ENCODE measurements at regions not wholly inside any gene's neighbourhood (a gene's known extent, or its start where the extent isn't known, plus 50 kb on each side); places are given as distances from the start of the nearest gene placed in this dataset.

DNA sequence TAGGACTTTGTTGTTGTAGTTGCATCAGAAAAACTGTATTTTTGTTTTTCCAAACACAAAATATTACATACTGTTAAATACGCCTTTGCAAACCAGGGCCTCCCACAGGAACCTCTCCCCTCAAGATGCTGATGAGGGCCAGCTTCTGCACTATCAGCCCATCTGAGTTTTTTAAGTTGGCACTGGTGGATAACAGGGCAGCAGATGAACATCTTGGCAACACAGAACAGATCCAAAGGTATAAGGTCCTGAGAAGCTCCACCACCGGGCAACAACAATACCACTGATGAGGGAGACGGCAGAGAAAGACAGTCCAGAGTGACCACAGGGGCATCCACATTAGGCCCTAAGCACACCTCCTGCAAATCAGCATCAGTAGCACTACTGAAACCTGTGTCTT, 177.7 kb downstream of the DLL1 start:
- no peak for DNase-seq

DNA sequence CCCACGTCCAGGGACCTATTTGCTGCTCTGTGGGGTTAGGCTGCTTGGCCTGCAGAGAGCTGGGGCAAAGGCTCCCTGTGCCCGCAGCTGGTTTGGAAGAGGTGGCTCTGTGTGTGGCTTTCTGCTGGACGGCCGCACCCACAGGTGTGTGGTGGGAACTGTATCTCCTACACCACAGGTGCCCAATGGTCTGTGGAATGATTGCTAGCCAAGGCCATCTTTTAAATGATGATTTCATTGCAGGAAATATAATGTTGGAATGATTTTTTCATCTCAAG, 178.4 kb downstream of the DLL1 start:
- no peak for DNase-seq

DNA sequence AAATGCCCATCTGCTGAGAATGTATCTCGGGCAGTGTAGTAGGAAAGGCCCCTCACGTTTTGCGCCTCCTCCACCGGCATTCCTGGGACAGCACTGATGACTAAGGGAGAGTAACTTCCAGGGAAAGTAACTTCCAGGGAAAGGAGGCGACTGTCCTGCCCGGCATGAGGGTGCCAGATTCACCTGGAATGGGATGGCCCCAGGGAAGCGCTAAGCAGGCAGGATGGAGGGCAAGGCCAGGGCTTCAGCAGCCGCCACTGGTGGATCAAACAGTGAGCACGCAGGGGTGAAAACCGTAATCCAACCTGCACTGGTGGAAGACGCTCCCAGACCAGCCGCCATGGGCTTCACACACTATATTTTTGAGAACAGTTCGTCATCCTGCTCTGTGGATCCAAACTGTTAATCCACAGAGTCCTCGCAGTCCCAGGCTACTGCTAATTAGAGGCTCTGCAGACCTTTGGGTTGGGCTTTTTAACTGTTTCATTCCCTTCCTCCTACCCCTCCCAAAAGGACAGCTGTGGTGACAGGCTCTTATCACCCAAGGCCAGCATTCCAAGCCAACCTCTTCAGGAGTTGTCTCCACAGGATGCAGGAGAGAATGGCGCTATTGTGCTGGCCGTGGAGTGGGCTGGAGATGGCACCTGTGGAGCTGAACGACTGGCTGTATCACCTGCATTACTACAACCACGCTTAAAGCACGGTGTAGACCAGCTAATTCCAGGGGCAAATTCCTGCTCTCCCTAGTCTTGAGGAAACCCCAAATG, 178.9 kb downstream of the DLL1 start:
- no peak for DNase-seq

DNA sequence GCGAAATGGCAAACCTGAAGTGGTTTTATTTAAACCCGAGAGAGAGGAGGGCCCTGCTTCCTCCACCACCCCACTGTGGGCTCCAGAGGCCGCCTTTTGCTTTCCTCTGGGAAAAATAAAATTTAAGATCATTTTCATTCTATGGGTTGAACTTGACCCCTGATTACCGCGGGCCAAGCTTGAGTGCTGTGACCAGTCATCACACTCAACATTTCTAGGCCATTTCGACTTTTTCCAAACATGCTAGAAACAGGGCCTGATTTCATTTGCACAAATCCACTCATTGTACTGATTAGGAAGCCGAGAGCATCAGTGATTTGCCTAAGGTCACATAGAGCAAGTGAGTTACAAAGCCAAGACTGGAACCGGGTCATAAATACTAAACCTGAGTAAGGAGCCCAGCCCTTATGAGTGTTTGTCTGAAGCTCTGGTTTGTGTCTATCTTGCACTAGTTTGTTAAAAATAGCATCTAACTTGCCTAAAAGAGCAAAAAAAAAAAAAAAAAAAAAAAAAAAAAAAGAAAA, 179.7 kb downstream of the DLL1 start:
- DNase-seq = no peak

DNA sequence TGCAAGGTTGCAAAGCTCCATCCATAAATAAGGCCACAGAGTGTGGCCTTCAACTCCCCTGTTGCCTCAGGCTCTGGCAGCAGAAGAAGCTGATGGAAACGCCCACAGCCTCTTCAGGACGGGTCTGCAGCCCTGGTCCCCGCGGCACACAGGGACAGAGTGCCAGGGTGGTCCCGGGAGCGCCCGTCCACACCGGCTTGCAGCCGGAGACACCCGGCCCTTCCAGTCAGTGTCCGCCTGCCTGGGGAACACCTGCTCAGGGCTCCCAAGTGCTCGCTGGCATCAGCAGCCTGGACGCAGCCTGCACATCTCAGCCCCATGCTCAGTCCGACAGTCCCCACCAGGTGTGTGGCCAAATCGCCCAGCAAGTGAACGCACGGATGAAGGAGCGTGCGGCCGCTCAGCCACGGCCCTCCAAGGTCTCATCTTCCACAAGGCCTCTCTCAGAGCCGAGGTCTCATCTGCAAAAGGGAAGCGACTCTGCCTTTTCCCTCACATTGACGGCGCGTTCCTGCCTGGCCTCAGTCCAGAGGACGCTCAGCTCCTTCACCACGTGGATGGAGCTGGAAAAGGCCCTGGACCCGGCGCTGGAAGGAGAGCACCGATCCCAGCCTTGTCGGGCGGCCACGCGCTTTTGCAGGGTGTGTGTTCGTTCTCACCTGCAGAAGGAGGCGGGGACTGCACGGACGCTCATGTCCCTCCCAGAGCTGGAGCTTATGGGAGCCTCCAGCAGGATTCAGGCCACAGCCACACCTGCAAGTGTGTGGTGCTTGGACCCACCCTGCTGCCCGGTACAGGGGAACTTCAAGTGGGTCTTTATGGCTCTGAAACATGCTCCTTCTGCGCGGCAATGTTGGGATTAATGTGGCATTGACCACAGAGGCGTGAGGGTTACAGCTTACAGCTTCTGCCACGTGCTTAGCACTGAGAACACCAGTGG, 180.4 kb downstream of the DLL1 start:
- no peak for DNase-seq

DNA sequence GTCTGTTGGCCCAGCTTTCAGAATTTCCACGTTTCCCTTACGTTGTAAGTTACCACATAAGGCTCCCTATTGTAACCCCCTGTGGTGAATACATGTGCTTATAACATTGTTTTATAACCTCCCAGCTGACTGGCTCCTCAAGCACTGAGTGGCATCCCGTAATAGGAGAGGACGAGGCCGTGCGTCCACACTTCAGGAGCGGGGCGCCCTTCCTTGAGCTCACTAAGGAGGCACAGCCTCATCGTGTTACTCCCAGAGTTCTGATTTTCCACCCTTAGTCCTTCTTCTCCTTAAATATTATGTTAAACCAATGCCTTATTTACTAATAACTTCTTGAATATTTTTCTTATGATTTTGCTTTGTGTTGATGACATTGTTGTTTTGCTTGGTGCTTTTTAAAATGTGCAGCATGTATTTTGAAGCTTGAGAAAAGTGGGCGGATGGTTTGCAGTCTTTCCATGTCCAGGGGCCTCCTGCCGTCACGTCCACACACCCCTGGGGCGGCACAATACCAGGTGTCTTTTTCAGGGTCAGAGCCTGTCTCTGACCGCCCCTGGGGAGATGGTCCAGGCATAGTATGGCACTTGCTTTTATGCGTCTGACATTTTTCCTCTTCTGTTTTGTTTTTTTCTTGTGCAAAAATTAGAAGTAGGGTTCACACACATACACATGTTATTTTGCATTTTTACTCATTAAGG, 181.8 kb downstream of the DLL1 start:
- DNase-seq = no peak

DNA sequence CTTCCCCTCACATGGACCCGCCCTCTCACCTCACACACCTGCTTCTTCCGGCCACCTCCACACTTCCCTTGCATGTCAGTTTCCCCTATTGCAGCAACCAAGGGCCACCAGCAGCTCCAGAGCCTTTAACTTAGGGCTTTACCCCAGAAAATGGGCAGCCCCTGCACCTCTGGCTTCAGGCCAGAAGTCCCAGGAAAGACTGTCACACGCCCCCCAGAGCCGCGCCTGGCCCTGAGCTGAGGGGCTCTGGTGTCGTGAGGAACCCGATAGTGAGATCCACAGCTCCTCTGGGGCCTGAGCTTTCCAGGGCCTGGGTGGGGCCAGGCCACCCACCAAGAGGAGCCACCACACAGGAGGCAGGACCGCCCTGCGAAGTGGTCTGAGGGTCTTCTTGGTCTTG, 182.4 kb downstream of the DLL1 start:
- DNase-seq = no peak

DNA sequence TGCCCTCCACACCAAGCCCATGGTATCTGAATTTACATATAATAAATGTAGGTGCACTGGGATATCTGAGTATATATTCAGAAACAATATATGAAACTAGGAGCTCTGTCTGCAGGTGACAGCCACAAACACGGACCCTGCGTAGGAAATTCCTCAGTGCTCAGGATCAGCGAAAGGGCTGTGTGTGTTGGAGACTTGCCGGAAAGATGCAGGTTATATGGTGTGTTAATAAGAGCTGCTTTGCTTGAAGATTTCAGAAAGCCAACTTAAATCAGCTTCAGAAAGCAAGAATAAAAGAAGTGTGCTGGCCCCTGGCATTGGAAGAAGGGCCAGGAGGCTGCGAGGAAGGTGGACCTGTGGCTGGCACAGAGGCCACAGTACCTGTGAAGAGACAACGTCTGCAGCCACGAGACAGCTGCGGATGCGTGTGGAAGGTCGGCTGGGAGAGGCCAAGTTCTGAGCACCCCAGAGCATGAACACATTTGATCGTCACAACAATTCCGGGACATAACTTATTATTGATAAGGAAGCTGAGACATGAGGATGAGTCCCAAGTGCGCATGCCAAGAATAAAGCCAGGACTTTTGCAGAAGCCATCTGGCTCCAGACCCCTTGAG, 183.2 kb downstream of the DLL1 start:
- DNase-seq = no peak

DNA sequence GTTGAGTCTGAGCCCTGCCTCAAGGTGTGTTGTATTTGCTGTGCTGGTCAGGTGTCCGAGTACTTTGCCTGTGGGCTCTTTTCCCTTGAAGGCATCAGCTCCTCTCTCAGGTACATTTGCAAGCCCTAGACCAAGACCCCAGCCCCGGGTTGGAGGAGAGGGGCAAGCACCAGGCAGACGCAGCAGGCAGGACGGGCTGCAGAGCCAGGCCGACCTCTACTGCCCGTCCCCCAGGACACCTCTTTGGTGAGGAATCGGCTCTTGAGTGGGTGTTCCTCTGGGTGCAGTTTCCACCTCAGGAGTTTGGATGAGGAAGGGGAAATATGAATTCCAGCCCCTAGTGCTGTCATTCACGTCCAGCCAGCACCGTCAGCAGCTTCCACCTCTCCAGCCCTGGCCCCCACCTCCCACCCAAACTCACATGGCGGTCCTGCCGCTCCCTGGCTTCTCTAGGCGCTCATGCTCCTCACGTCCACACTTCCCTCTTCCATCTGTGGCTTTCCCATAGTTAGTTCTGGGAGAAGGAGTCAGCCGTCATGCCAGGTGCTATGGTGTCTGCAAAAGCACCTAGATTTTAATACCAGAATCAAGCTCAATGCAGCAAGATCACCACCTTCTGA, 183.9 kb downstream of the DLL1 start:
- DNase-seq = no peak

DNA sequence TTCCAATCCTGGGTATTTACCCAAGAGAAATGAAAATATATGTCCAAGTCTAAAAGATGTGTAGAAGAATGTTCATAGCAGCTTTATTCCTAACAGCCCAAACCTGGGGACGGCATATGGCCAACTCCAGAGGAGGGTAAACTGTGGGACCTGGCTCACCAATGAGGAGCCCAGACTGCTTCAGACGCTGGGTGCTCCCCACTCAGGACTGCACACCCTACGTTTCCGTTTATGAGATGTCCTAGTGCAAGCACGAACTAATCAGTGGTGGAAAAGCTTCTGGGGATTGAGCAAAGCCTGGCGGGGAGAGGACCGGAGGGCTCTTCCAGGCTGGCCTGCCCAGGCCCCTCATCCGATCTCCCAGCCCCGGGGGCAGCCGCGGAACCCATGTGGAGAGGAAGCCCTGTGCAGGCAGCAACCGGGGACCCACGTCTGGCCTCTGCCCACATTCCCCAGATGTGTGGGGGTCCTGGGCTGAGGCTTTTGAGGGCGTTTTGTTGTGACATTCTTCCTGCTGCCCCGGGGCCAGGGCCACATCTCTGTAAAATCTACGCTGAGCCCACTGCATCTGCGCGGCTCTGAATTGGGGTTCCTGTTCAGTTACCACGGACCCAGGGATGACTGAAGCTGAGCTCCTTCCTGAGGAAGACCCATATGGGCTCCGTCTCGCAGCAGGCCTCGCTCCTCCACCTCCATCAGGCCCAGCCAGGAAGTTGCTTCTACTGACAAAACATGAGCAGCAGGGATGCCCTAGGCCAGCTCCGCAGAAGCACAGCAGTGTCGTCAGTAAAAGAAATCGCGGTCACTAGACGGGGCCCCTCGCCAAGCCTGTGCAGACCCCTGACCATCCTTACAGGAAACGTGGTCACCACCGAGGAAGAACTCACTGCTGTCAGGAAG, 188.0 kb downstream of the DLL1 start:
- DNase-seq = no peak

DNA sequence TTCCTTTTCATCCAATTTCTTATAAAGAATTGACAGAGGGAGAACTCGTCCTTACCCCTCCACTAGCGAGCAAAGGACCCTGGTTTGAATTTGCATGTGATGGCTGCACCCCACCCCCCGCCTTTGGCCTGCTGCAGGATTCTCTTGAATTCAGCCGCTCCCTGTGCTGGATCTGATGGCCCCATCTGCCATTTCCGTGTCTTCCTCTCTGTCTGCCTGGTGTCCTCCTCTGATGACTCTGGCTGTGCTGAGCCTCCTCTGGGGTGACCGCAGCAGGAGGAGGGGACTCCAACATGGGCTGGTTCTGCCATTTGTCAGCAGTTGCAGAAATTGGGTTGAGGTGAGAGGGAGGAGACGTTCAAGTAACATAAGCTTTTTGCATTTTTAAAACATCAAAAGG, 188.8 kb downstream of the DLL1 start:
- DNase-seq = no peak

DNA sequence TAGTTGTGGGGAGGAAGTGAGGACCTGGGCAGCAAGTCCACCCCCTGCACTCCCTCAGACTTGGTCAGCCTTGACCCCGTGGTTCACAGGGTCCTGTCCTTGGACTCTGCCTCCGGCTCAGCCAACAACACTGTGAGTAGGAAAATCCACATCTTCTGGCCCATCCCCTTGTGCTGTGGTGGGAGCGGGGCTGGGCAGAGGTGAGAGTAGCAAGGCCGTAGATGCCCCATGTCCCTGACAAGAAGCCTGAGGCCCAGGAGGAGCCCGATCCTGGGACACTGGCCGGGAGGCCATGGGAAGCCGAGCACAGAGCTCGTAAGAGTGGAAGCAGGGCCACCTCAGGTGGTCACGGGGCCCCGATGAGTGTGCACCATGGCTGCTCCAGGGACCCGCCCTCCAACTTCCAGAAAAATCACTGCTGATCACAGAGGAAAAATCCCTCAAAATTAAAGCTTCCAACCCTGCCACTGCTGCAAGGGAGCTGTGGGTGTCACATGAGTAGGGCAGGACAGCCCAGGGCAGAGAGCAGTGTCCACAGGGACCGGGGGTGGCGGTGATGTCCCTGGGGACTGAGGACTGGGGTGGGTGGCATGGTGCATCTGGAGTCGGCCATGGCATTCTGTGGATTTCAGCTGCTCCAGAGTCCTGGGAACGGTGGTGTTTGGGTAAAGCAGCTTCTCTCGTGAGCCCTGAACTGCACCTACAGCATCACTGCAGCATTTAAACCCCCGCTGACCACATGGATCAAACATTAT, 189.4 kb downstream of the DLL1 start:
- DNase-seq = no peak

DNA sequence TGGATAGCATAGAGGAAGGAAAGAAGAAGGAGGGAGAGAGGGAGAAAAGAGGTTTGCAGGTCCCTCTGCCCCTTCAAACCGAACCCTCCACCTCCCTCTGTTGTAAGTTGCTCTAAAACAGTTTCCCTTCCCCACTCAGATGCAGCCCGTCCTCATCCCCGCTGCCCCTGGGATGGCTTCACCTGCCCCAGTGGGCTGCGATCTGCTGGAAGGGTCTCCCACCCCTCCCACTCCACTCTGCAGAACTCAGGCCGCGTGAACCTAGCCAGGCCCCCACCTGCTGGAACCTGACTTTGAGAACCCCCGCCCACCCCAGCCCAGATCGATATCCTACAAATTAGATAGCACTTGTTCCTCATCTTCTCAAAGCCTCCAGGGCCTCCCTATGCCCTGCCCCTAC, 190.8 kb downstream of the DLL1 start:
- no peak for DNase-seq

DNA sequence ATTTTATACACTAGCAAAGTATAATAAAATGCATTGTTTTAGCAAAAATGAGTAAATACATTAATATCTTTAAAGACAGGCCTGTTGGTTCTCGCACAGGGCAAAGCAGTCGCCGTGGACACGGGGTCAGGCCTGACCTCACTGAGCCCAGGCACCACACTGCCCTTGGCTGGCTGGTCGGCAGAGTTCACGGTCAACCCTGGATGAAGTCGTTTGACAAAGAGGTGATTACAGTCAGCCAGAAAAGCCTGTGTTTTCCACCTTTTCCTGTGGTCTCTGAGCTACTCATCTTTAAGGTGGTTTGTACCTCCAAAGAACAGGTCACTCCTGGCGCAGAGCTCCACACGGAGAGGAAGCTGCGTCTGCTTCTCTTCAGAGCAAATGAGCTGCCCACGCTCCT, 191.5 kb downstream of the DLL1 start:
- DNase-seq = no peak

DNA sequence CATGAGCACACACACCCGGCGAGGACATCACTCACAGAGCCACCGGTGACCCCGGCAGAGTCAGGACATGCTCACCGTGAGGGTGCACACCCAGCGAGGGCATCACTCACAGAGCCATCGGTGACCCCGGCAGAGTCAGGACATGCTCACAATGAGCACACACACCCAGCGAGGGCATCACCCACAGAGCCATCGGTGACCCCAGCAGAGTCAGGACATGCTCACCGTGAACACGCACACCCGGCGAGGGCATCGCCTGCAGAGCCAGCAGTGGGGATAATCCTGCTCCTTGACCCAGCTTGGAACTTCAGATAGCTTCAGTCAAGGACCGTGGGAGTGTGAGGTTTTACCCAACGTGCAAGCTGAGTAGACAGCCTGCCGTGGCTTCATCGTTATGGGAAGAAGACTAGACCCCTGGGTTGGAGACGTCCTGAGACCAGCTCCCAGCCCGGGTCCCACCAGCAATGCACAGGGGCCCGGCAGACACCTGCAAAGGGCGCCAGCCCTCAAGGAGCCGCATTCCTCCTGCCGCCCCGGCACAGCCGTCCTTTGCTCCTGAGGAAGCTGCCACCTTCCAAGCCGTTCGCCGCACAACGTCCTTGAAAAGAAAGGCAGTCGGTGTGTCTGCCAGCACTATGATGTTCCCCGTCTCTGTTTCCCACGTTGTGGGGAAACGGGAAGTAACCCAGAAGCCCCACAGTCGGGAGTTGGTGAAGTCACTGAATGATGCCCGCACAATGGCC, 192.3 kb downstream of the DLL1 start:
- no peak for DNase-seq

DNA sequence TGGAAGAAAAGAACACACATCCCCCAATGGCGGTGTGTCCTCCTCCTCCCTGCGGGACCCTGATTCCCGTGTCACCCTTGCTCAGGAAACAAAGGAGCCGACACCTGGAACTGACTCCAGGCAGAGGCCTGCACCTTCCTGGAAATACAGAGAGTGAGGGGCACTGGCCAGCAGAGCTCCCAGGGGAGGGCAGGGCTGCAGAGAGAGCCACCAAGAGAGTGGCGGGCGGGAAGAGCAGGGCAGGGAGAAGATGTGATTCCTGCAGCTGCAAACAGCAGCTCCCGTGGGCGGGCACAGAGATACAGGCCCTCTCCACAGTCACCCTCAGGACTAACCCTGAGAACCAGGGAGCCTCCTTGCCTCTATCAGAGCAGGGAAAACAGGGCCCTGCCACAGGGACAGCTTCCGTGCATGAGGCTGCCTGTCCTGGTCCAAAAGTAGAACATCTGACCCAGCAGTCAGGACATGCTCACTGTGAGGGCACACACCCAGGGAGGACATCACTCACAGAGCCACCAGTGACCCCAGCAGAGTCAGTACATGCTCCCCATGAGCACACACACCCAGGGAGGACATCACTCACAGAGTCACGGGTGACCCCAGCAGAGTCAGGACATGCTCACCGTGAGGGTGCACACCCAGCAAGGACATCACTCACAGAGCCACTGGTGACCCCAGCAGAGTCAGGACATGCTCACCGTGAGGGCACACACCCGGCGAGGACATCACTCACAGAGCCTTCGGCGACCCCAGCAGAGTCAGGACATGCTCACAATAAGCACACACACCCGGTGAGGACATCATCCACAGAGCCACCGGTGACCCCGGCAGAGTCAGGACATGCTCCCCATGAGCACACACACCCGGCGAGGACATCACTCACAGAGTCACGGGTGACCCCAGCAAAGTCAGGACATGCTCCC, 193.1 kb downstream of the DLL1 start:
- no peak for DNase-seq

DNA sequence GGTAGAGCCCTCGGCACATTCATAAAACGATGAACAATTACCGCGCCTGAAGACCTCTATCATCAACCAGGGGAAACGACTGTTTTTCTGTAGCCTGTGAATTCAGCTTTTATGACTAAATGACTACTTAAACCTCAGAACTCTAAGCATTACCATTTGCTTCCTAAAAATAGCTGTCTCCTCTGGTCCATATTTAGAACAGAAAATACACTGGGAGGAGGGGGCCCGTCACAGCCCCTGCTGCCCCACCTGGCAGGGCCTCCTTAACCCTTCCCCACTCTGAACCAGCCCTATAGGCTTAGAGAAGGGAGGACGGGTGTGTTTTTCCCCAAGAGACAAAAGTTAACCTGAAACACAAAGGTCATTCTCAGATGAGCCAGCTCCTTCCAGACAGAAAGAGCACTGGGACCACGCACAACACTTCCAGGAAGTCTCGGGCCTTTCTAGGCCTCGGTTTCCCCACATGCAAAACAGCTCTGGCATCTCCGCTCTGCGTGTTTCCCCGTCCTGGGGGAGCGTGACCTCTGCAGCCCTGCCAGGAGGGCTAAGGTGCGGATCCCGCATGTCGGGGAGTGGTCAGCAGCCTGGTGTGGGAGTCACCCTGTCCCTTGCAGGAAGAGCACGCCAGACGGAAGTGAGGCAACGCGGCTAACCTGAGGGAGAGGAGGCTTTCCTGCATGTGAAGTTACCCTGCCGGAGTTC, 193.9 kb downstream of the DLL1 start:
- DNase-seq = no peak
